IMR-90 (cell line): ENCODE measurements at regions not wholly inside any gene's neighbourhood (a gene's known extent, or its start where the extent isn't known, plus 50 kb on each side); places are given as distances from the start of the nearest gene placed in this dataset.

Experiments used
- ATAC-seq: fragments of 200-7000 bp; cut with Tn5 transposase; 2 replicates; pipeline ENCODE4 v1.9.1; 2020; ENCODE audit warnings: low read depth, mild to moderate bottlenecking, moderate library complexity
- BruUV-seq: library from RNA; stranded (reverse); fragments of 400-500 nt; replicated peaks from 2 replicates; lab custom pipeline; 2021; lab: Mats Ljungman, UMichigan
- CTCF ChIA-PET: fragments of 300-600 bp; formaldehyde crosslinking; extraction: SDS; loops from one replicate; lab custom pipeline; 2021; ENCODE audit warnings: antibody characterized with exemption; lab: Yijun Ruan, JAX
- POLR2A ChIA-PET: fragments of 300-600 bp; sonication (Branson Sonifier 250); formaldehyde crosslinking; loops from one replicate; lab custom pipeline; 2022; ENCODE audit warnings: antibody characterized with exemption; ENCODE audit not compliant: unreplicated experiment; lab: Charles Lee
- DNase-seq: peaks from one replicate; pipeline ENCODE4 v3.0.0; 2013
- H2AFZ ChIP-seq: replicated peaks from 2 replicates; pipeline ENCODE3; 2013; ENCODE audit warnings: low read length, mild to moderate bottlenecking; ENCODE audit not compliant: poor library complexity
- H2AK5ac ChIP-seq: 2 replicates; pipeline ENCODE4 v1.6.1; 2013; ENCODE audit warnings: low read depth, low read length, inconsistent platforms
- H2AK9ac ChIP-seq: replicated peaks from 2 replicates; pipeline ENCODE3; 2013; ENCODE audit warnings: mild to moderate bottlenecking, low read depth, low read length, moderate library complexity; ENCODE audit not compliant: poor library complexity
- H2BK120ac ChIP-seq: 2 replicates; pipeline ENCODE4 v1.6.1; 2013; ENCODE audit warnings: low read depth, low read length, inconsistent platforms
- H2BK15ac ChIP-seq: 3 replicates; pipeline ENCODE4 v1.6.1; 2013; ENCODE audit warnings: low read depth, low read length, inconsistent platforms
- H2BK20ac ChIP-seq: 2 replicates; pipeline ENCODE4 v1.6.1; 2013; ENCODE audit warnings: low read depth, mild to moderate bottlenecking, inconsistent platforms, low read length, moderate library complexity
- H2BK5ac ChIP-seq: 2 replicates; pipeline ENCODE4 v1.6.1; 2013; ENCODE audit warnings: mild to moderate bottlenecking, low read depth, low read length, inconsistent platforms; ENCODE audit not compliant: poor library complexity, severe bottlenecking
- H3K14ac ChIP-seq: replicated peaks from 2 replicates; pipeline ENCODE4 v1.6.1; 2013; ENCODE audit warnings: low read depth, low read length, inconsistent platforms
- H3K18ac ChIP-seq: 2 replicates; pipeline ENCODE4 v1.6.1; 2013; ENCODE audit warnings: low read depth, low read length, control low read depth
- H3K23ac ChIP-seq: 2 replicates; pipeline ENCODE4 v1.6.1; 2013; ENCODE audit warnings: low read depth, low read length, inconsistent platforms
- H3K27ac ChIP-seq: 2 replicates; pipeline ENCODE4 v1.5.1; 2013; ENCODE audit warnings: mild to moderate bottlenecking, control low read depth, low read length; ENCODE audit not compliant: insufficient read depth
- H3K27me3 ChIP-seq: 2 replicates; pipeline ENCODE4 v1.6.1; 2013; ENCODE audit warnings: low read length; ENCODE audit not compliant: control insufficient read depth, insufficient read depth
- H3K36me3 ChIP-seq: 2 replicates; pipeline ENCODE4 v1.6.1; 2013; ENCODE audit warnings: low read length, mixed read lengths; ENCODE audit not compliant: control insufficient read depth, insufficient read depth
- H3K4ac ChIP-seq: 2 replicates; pipeline ENCODE4 v1.6.1; 2013; ENCODE audit warnings: low read depth, low read length, inconsistent platforms
- H3K4me1 ChIP-seq: 2 replicates; pipeline ENCODE4 v1.6.1; 2013; ENCODE audit warnings: low read length, mixed read lengths; ENCODE audit not compliant: control insufficient read depth, insufficient read depth
- H3K4me2 ChIP-seq: 2 replicates; pipeline ENCODE4 v1.6.1; 2013; ENCODE audit warnings: low read depth, mild to moderate bottlenecking, control low read depth, low read length, moderate library complexity
- H3K4me3 ChIP-seq: 2 replicates; pipeline ENCODE4 v1.5.1; 2013; ENCODE audit warnings: low read depth, mild to moderate bottlenecking, control low read depth, low read length, moderate library complexity; ENCODE audit not compliant: insufficient read depth
- H3K56ac ChIP-seq: 2 replicates; pipeline ENCODE4 v1.6.1; 2013; ENCODE audit warnings: low read length, inconsistent platforms; ENCODE audit not compliant: insufficient read depth; ENCODE audit errors: extremely low read depth
- H3K79me1 ChIP-seq, 2 experiments: 2 replicates each; pipeline ENCODE4 v1.6.1; 2013; ENCODE audit warnings: low read length in 2 of 2, inconsistent platforms in 1 of 2, low read depth in 1 of 2
- H3K9ac ChIP-seq: 2 replicates; pipeline ENCODE4 v1.6.1; 2013; ENCODE audit warnings: low read depth, low read length, control low read depth
- H3K9me1 ChIP-seq: 2 replicates; pipeline ENCODE4 v1.6.1; 2013; ENCODE audit warnings: low read length, inconsistent platforms; ENCODE audit not compliant: insufficient read depth
- H3K9me3 ChIP-seq: 2 replicates; pipeline ENCODE4 v1.6.1; 2013; ENCODE audit warnings: low read length; ENCODE audit not compliant: control insufficient read depth, insufficient read depth
- H4K20me1 ChIP-seq: 2 replicates; pipeline ENCODE4 v1.6.1; 2013; ENCODE audit warnings: low read length, inconsistent platforms; ENCODE audit not compliant: insufficient read depth
- H4K5ac ChIP-seq: 2 replicates; pipeline ENCODE4 v1.6.1; 2013; ENCODE audit warnings: mild to moderate bottlenecking, low read depth, low read length, control low read depth
- H4K8ac ChIP-seq, 2 experiments: 2 replicates each; pipeline ENCODE4 v1.6.1; 2013; ENCODE audit warnings: low read depth in 2 of 2, low read length in 2 of 2, control low read depth in 1 of 2, inconsistent platforms in 1 of 2
- H4K91ac ChIP-seq: 2 replicates; pipeline ENCODE4 v1.6.1; 2013; ENCODE audit warnings: low read depth, low read length, inconsistent platforms; ENCODE audit not compliant: insufficient read depth
- BHLHE40 ChIP-seq: fragments of 150-350 bp; IDR thresholded peaks from 2 replicates; pipeline ENCODE4 v1.6.1; 2016; ENCODE audit warnings: mild to moderate bottlenecking, low read depth, low read length
- CEBPB ChIP-seq: IDR thresholded peaks from 2 replicates; pipeline ENCODE4 v1.6.1; 2012; ENCODE audit warnings: low read depth, low read length, improper control_type of control experiment
- MAZ ChIP-seq: IDR thresholded peaks from 2 replicates; pipeline ENCODE4 v1.6.1; 2012; ENCODE audit warnings: low read depth, mild to moderate bottlenecking, low read length, improper control_type of control experiment, moderate library complexity, borderline replicate concordance
- POLR2A ChIP-seq: IDR thresholded peaks from 2 replicates; pipeline ENCODE4 v1.6.1; 2012; ENCODE audit warnings: mild to moderate bottlenecking, low read depth, low read length
- USF2 ChIP-seq: fragments of 150-350 bp; IDR thresholded peaks from 2 replicates; pipeline ENCODE4 v1.6.1; 2017; ENCODE audit warnings: mild to moderate bottlenecking, antibody characterized with exemption, low read length, low read depth
- dilution Hi-C: fragments of 300-500 bp; cut with HindIII; formaldehyde crosslinking; loops from one replicate; pipeline ENCODE4 v1.14.3; 2018; ENCODE audit warnings: low sequenced_read_pairs; ENCODE audit not compliant: unreplicated experiment
- in situ Hi-C: fragments of 300-500 bp; cut with MboI; formaldehyde crosslinking; loops from 3 replicates; pipeline ENCODE4 v1.14.3; 2019; ENCODE audit warnings: low sequenced_read_pairs, inconsistent platforms, mixed read lengths
- intact Hi-C: fragments of 100-400 bp; cut with micrococcal nuclease; formaldehyde crosslinking; loops from 2 replicates; pipeline ENCODE4 v1.10.0; 2022

DNA sequence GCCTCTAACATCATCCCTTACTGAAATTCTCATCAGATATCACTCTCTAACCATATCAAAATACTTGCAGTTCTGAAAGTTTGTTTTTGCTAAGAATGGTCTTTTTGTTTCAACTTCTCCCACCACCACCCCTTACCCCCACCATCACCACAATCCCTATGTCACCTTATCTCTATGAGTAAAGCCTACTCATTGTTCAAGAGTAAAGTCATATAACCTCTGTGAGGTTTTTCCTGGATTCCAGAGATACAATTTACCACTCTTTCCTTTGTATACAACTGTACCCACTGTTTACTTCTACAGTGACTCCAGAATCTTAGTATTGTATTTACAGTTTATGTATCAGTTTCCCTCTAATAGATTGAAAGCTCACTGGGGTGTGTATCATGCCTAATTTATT is 158.0 kb upstream of the PCDH10 start:
- POLR2A ChIA-PET = no interaction called here
- DNase-seq (no peak), ATAC-seq (no peak)
- Histone ChIP-seq H3K23ac (no peak overlapping the region), H3K4me2 (no peak overlapping the region), H4K8ac (no peak overlapping the region), H3K27ac (no peak overlapping the region), H4K91ac (no peak overlapping the region), H2BK120ac (no peak overlapping the region), H3K9ac (no peak overlapping the region), H3K9me1 (no peaks in the 10 kb centered on the region), H4K5ac (no peak overlapping the region), H3K4me3 (no peak overlapping the region), H3K4ac (no peak overlapping the region), H3K14ac (no peak overlapping the region), H3K27me3 (no peaks in the 10 kb centered on the region), H2AK9ac (no peak overlapping the region), H2BK15ac (no peak overlapping the region), H3K36me3 (no peaks in the 10 kb centered on the region), H2BK5ac (no peak overlapping the region), H3K56ac (no peak overlapping the region), H3K9me3 (no peaks in the 10 kb centered on the region), H2BK20ac (no peak overlapping the region), H2AFZ (no peak overlapping the region), H3K79me1 (no peaks in the 10 kb centered on the region), H3K4me1 (no peaks in the 10 kb centered on the region), H2AK5ac (no peak overlapping the region), H3K18ac (no peak overlapping the region), H4K20me1 (no peaks in the 10 kb centered on the region)
- CTCF ChIA-PET = no interaction called here
- in situ Hi-C loops (no loop called here), dilution Hi-C loops (no loop called here), intact Hi-C loops (no loop called here)
- BruUV-seq = no TSS peak
- TF ChIP-seq BHLHE40 = no peak
- no peak for TF ChIP-seq MAZ
- TF ChIP-seq POLR2A = no peak
- TF ChIP-seq CEBPB = no peak
- no peak for TF ChIP-seq USF2
